Esophagus muscularis mucosa (tissue), 4 donors: ENCODE measurements at regions not wholly inside any gene's neighbourhood (a gene's known extent, or its start where the extent isn't known, plus 50 kb on each side); places are given as distances from the start of the nearest gene placed in this dataset.

Experiments
- DNase-seq: peaks from one replicate; pipeline ENCODE4 v3.0.0-alpha.2; 2017; ENCODE audit errors: extremely low spot score
- H3K27ac ChIP-seq, 4 donors: fragments of 200-600 bp; sonication (generic); replicated peaks in 1 of 4; 1 replicate in 3 of 4; 2 replicates in 1 of 4; pipeline ENCODE4 v1.5.1; 2016 to 2019; ENCODE audit warnings: mild to moderate bottlenecking in 1 of 4
- H3K27me3 ChIP-seq, 4 donors: fragments of 200-600 bp; sonication (generic); one replicate each; pipeline versions ENCODE4 v1.5.1 to v1.6.0; 2016 to 2019
- H3K36me3 ChIP-seq, 4 donors: fragments of 200-600 bp; sonication (generic); one replicate each; pipeline ENCODE4 v1.5.1; 2016 to 2019
- H3K4me1 ChIP-seq, 4 donors: fragments of 200-600 bp; sonication (generic); one replicate each; pipeline ENCODE4 v1.5.1; 2016 to 2019
- H3K4me3 ChIP-seq, 4 donors: fragments of 200-600 bp; sonication (generic); 1 replicate in 2 of 4; 2 replicates in 2 of 4; pipeline ENCODE4 v1.5.1; 2016 to 2019; ENCODE audit warnings: mild to moderate bottlenecking in 4 of 4, moderate library complexity in 1 of 4
- H3K9me3 ChIP-seq, 4 donors: fragments of 200-600 bp; sonication (generic); 1 replicate in 3 of 4; 2 replicates in 1 of 4; pipeline ENCODE4 v1.5.1; 2016 to 2019
- EP300 ChIP-seq: sonication (generic); formaldehyde crosslinking; IDR thresholded peaks from one replicate; pipeline ENCODE4 v1.6.1; 2017; ENCODE audit warnings: antibody characterized with exemption
- POLR2A ChIP-seq: fragments of 450-650 bp; IDR thresholded peaks from one replicate; pipeline ENCODE4 v1.6.1; 2017; ENCODE audit warnings: antibody characterized with exemption, moderate library complexity, mild to moderate bottlenecking, low read depth
- POLR2AphosphoS5 ChIP-seq, 2 donors: sonication (generic); formaldehyde crosslinking; IDR thresholded peaks; one replicate each; pipeline ENCODE4 v1.6.1; 2017; ENCODE audit warnings: antibody characterized with exemption in 2 of 2
- WGBS: methylation state at CpG from one replicate; pipeline ENCODE4 v1.1.5; 2018; 5-methylcytosine and 5-hydroxymethylcytosine counted together
- intact Hi-C: fragments of 100-400 bp; cut with DNase I; formaldehyde crosslinking; loops from one replicate; pipeline ENCODE4 v1.15.1; 2023
- TF ChIP-seq, protein P1 (sequence below), 3 experiments: fragments of 200-600 bp in 2 of 3; fragments of 450-650 bp in 1 of 3; sonication (generic) in 2 of 3; IDR thresholded peaks; one replicate each; pipeline ENCODE4 v1.5.1; 2017 to 2019; ENCODE audit warnings: antibody characterized with exemption in 3 of 3, mild to moderate bottlenecking in 2 of 3, moderate library complexity in 1 of 3

GRCh38 chr15:61584410-61584809 is 355.3 kb upstream of the RORA start:
- WGBS = 76% methylated on average over 5 of the region's 5 CpGs
- TF ChIP-seq, protein P1, sequence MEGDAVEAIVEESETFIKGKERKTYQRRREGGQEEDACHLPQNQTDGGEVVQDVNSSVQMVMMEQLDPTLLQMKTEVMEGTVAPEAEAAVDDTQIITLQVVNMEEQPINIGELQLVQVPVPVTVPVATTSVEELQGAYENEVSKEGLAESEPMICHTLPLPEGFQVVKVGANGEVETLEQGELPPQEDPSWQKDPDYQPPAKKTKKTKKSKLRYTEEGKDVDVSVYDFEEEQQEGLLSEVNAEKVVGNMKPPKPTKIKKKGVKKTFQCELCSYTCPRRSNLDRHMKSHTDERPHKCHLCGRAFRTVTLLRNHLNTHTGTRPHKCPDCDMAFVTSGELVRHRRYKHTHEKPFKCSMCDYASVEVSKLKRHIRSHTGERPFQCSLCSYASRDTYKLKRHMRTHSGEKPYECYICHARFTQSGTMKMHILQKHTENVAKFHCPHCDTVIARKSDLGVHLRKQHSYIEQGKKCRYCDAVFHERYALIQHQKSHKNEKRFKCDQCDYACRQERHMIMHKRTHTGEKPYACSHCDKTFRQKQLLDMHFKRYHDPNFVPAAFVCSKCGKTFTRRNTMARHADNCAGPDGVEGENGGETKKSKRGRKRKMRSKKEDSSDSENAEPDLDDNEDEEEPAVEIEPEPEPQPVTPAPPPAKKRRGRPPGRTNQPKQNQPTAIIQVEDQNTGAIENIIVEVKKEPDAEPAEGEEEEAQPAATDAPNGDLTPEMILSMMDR (IDR thresholded peaks at IDR 0.05) = no peak
- TF ChIP-seq POLR2AphosphoS5 (IDR thresholded peaks at IDR 0.05) = no peak
- H3K27ac ChIP-seq = no peak overlapping the region
- intact Hi-C loops = no loop called here
- H3K4me1 ChIP-seq = no peaks in the 10 kb centered on the region
- peaks cover 0 to 4% (median 0%) of the 10 kb centered on the region in 4 donors for H3K9me3 ChIP-seq
- no peaks in the 10 kb centered on the region for H3K36me3 ChIP-seq
- H3K27me3 ChIP-seq = peaks cover 0 to 10% (median 0%) of the 10 kb centered on the region in 4 donors
- no peak overlapping the region for H3K4me3 ChIP-seq
- DNase-seq = no peak

GRCh38 chr15:61582092-61582491 is 353.0 kb upstream of the RORA start:
- Histone ChIP-seq H3K4me3 (no peak overlapping the region), H3K27me3 (no peaks in the 10 kb centered on the region), H3K9me3 (peaks cover 0 to 4% (median 0%) of the 10 kb centered on the region in 4 donors), H3K36me3 (no peaks in the 10 kb centered on the region), H3K4me1 (no peaks in the 10 kb centered on the region), H3K27ac (no peak overlapping the region)
- 23% methylated on average over 1 of the region's 1 CpG for WGBS
- TF ChIP-seq POLR2A (no peak), EP300 (no peak), POLR2AphosphoS5 (IDR thresholded peaks at IDR 0.05) (no peak)
- TF ChIP-seq, protein P1 (IDR thresholded peaks at IDR 0.05) = no peak
- intact Hi-C loops = no loop called here
- DNase-seq = no peak

GRCh38 chr15:61575597-61575996 is 346.5 kb upstream of the RORA start:
- intact Hi-C loops = no loop called here
- Histone ChIP-seq H3K27ac (no peak overlapping the region), H3K4me3 (no peak overlapping the region), H3K36me3 (no peaks in the 10 kb centered on the region), H3K9me3 (no peaks in the 10 kb centered on the region), H3K27me3 (no peaks in the 10 kb centered on the region), H3K4me1 (no peaks in the 10 kb centered on the region)
- 89% methylated on average over 1 of the region's 1 CpG for WGBS
- TF ChIP-seq, protein P1 (IDR thresholded peaks at IDR 0.05) = no peak
- TF ChIP-seq POLR2AphosphoS5 (IDR thresholded peaks at IDR 0.05) (no peak), POLR2A (no peak), EP300 (no peak)
- DNase-seq = peak; percentile 29

DNA sequence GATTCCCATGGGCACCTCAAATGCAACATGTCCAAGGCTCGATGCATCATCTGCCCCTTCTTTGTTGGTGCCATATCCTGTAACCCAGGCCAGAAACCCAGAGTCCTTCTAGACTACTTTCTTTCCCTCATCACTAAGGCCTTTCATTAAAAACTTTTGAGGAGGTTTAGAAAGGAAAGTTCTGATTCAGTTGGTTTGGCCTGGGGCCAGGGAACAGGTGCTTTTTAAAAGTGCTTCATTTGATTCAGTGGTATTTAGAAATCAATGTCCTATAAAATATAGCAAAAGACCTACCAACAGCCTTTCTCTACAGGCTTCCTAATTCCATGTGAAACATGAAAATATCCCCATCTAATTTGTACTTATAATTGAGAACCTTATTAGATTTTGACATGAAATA is 341.9 kb upstream of the RORA start:
- TF ChIP-seq POLR2AphosphoS5 (IDR thresholded peaks at IDR 0.05) = no peak
- TF ChIP-seq, protein P1 (IDR thresholded peaks at IDR 0.05) = no peak
- TF ChIP-seq POLR2A = no peak
- no peak for TF ChIP-seq EP300
- Histone ChIP-seq H3K4me1 (no peaks in the 10 kb centered on the region), H3K9me3 (no peaks in the 10 kb centered on the region), H3K36me3 (no peaks in the 10 kb centered on the region), H3K4me3 (no peak overlapping the region), H3K27ac (no peak overlapping the region), H3K27me3 (no peaks in the 10 kb centered on the region)
- no peak for DNase-seq
- WGBS = 95% methylated on average over 1 of the region's 1 CpG
- intact Hi-C loops = no loop called here

DNA sequence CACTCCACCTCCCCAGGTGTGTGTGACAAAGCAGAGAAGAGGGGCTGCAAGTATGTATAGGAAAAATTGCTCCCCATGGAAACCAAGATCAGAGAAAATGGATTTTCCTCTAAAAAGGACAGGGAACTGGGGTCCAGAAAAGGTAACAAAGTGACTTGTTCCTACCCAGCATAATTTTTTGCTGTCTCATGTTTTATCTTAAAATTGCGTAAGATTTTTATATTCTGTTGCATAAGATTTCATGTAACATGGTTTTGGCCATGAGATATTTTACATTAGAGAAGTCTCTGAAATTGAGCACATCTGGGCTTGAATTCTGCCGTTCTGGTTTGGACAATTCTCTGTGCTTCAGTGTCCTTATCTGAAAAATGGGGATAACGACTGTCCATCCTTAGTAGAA is 335.7 kb upstream of the RORA start:
- intact Hi-C loops = no loop called here
- peaks cover 0 to 6% (median 0%) of the 10 kb centered on the region in 4 donors for H3K9me3 ChIP-seq
- TF ChIP-seq EP300 (no peak), POLR2A (no peak), POLR2AphosphoS5 (IDR thresholded peaks at IDR 0.05) (no peak)
- TF ChIP-seq, protein P1 (IDR thresholded peaks at IDR 0.05) = no peak
- H3K27ac ChIP-seq = no peak overlapping the region
- H3K4me1 ChIP-seq = no peaks in the 10 kb centered on the region
- WGBS = 86% methylated on average over 3 of the region's 3 CpGs
- DNase-seq = no peak
- H3K27me3 ChIP-seq = no peaks in the 10 kb centered on the region
- no peak overlapping the region for H3K4me3 ChIP-seq
- H3K36me3 ChIP-seq = no peaks in the 10 kb centered on the region
